A673 (cell line): ENCODE measurements at regions not wholly inside any gene's neighbourhood (a gene's known extent, or its start where the extent isn't known, plus 50 kb on each side); places are given as distances from the start of the nearest gene placed in this dataset.

ENCODE experiments used
- BruUV-seq: library from RNA; stranded (reverse); fragments of 400-500 nt; replicated peaks from 2 replicates; lab custom pipeline; 2021; lab: Mats Ljungman, UMichigan
- CTCF ChIA-PET: fragments of 300-600 bp; sonication (Branson Sonifier 250); formaldehyde crosslinking; loops from one replicate; lab custom pipeline; 2022; ENCODE audit warnings: antibody characterized with exemption; lab: Charles Lee
- POLR2A ChIA-PET: fragments of 300-600 bp; sonication (Branson Sonifier 250); formaldehyde crosslinking; loops from one replicate; lab custom pipeline; 2022; ENCODE audit warnings: antibody characterized with exemption; ENCODE audit not compliant: low non-redundant PET; lab: Charles Lee
- DNase-seq: peaks from one replicate; pipeline ENCODE4 v3.0.0-alpha.2; 2015; ENCODE audit warnings: low spot score
- H3K27ac ChIP-seq: fragments of 200-600 bp; sonication (generic); 2 replicates; pipeline ENCODE4 v1.5.1; 2016; ENCODE audit warnings: mixed run types, low read depth, mild to moderate bottlenecking, mixed read lengths, antibody characterized with exemption, low read length; ENCODE audit not compliant: poor library complexity, severe bottlenecking
- H3K27me3 ChIP-seq: fragments of 200-600 bp; sonication (generic); replicated peaks from 2 replicates; pipeline ENCODE4 v1.6.1; 2017; ENCODE audit warnings: mixed run types, low read depth, mild to moderate bottlenecking, mixed read lengths, antibody characterized with exemption, low read length; ENCODE audit not compliant: insufficient read depth, poor library complexity
- H3K36me3 ChIP-seq: fragments of 200-600 bp; sonication (generic); 2 replicates; pipeline ENCODE4 v1.6.1; 2016; ENCODE audit warnings: mixed run types, mild to moderate bottlenecking, mixed read lengths, antibody characterized with exemption, low read length; ENCODE audit not compliant: insufficient read depth, poor library complexity, severe bottlenecking
- H3K4me1 ChIP-seq: fragments of 200-600 bp; sonication (generic); 2 replicates; pipeline ENCODE4 v1.6.1; 2017; ENCODE audit warnings: mixed run types, mild to moderate bottlenecking, mixed read lengths, antibody characterized with exemption, low read length; ENCODE audit not compliant: insufficient read depth, poor library complexity, severe bottlenecking
- H3K4me3 ChIP-seq: fragments of 200-600 bp; sonication (generic); 2 replicates; pipeline ENCODE4 v1.5.1; 2016; ENCODE audit warnings: low read depth, mixed run types, mild to moderate bottlenecking, mixed read lengths, low read length; ENCODE audit not compliant: poor library complexity, severe bottlenecking
- H3K9me3 ChIP-seq: fragments of 200-600 bp; sonication (generic); 2 replicates; pipeline ENCODE4 v1.6.1; 2016; ENCODE audit warnings: mixed run types, low read depth, mild to moderate bottlenecking, mixed read lengths, antibody characterized with exemption, low read length; ENCODE audit not compliant: poor library complexity, severe bottlenecking
- EZH2 ChIP-seq: fragments of 200-600 bp; sonication (generic); IDR thresholded peaks from 2 replicates; pipeline ENCODE4 v1.6.1; 2017; ENCODE audit warnings: borderline replicate concordance, low read depth, mild to moderate bottlenecking, mixed read lengths, antibody characterized with exemption, low read length; ENCODE audit not compliant: poor library complexity, severe bottlenecking
- intact Hi-C: fragments of 100-400 bp; cut with micrococcal nuclease; formaldehyde crosslinking; loops from one replicate; pipeline ENCODE4 v1.10.0; 2022; ENCODE audit not compliant: unreplicated experiment
- TF ChIP-seq, protein P1 (sequence below): fragments of 300-800, 200-600 bp; sonication (generic); conservative IDR thresholded peaks from 2 replicates; pipeline ENCODE4 v1.5.1; 2017; ENCODE audit warnings: low read depth, mild to moderate bottlenecking, antibody characterized with exemption, low read length, moderate library complexity, mixed read lengths

DNA sequence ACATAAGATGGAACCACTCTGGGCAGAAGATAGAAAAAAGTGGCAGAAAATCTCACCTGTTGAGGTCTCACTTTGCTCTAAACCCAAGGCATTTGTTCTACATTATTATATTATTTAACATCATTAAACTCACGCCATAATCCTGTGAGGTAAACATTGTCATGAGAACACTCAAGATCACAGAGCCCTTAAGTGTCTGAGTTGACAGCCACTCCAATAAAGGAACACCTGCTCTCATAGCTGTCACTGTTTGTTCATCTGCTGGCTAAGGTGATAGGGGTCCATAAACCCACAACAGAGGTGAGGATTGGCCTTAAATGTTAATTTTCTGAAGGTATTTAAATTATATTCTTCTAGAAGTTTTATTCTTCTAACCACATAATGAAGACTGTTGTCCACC lies 439.7 kb downstream of the RIT2 start:
- CTCF ChIA-PET, result no interaction called here
- no peak overlapping the region for H3K27ac ChIP-seq
- intact Hi-C loops, result no loop called here
- H3K36me3 ChIP-seq, result no peaks in the 10 kb centered on the region
- H3K9me3 ChIP-seq, result no peaks in the 10 kb centered on the region
- no peak for DNase-seq
- POLR2A ChIA-PET, result no interaction called here
- no peaks in the 10 kb centered on the region for H3K27me3 ChIP-seq
- BruUV-seq, result no TSS peak
- TF ChIP-seq, protein P1, sequence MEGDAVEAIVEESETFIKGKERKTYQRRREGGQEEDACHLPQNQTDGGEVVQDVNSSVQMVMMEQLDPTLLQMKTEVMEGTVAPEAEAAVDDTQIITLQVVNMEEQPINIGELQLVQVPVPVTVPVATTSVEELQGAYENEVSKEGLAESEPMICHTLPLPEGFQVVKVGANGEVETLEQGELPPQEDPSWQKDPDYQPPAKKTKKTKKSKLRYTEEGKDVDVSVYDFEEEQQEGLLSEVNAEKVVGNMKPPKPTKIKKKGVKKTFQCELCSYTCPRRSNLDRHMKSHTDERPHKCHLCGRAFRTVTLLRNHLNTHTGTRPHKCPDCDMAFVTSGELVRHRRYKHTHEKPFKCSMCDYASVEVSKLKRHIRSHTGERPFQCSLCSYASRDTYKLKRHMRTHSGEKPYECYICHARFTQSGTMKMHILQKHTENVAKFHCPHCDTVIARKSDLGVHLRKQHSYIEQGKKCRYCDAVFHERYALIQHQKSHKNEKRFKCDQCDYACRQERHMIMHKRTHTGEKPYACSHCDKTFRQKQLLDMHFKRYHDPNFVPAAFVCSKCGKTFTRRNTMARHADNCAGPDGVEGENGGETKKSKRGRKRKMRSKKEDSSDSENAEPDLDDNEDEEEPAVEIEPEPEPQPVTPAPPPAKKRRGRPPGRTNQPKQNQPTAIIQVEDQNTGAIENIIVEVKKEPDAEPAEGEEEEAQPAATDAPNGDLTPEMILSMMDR, result no peak
- no peak overlapping the region for H3K4me3 ChIP-seq
- H3K4me1 ChIP-seq, result no peaks in the 10 kb centered on the region

DNA sequence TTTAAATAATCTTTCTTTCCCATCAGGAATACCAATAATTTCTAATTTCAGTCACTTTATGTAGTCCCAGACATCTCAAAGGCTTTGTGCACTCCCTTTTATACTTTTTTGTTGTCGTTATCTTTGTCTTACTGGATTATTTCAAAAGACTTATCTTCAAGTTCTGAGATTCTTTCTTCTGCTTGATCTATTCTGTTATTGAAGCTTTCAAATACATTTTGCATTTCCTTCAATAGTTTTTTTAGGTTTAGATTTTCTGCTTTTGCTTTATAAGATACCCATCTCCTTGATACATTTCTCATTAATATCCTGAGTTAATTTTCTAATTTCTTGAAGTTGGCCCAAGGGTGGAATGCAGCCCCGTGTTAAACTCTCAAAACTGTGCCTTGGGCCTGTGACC lies 432.4 kb downstream of the RIT2 start:
- TF ChIP-seq, protein P1, result no peak
- no peak for TF ChIP-seq EZH2
- Histone ChIP-seq H3K4me1 (no peaks in the 10 kb centered on the region), H3K36me3 (no peaks in the 10 kb centered on the region), H3K4me3 (no peak overlapping the region), H3K27me3 (no peaks in the 10 kb centered on the region), H3K27ac (no peak overlapping the region), H3K9me3 (no peaks in the 10 kb centered on the region)
- DNase-seq, result no peak
- intact Hi-C loops, result no loop called here
- ChIA-PET CTCF (no interaction called here), POLR2A (no interaction called here)
- BruUV-seq, result no TSS peak

DNA sequence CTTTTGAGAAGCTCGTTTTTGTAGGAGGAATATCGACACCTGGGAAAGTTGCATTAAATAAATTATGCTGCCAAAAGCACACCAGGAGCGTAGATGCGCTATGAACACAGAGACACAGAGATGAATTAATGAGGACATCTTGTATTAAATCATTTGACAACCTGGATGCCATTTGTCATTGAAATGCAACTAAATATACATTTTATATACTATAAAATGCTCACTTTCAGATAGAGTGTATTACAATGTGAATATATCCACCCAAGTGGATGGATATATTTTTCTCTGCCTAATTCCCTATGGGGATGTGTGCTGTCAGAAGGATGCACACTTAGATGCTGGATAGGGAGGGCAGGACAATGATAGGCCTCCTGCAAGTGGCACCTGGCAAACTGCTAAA lies 426.2 kb downstream of the RIT2 start:
- POLR2A ChIA-PET, result no interaction called here
- intact Hi-C loops, result no loop called here
- no peak overlapping the region for H3K27ac ChIP-seq

More for the DNA sequence above, 426.2 kb downstream of the RIT2 start:
- no peaks in the 10 kb centered on the region for H3K4me1 ChIP-seq
- no peak for TF ChIP-seq EZH2
- TF ChIP-seq, protein P1, result no peak
- H3K27me3 ChIP-seq, result no peaks in the 10 kb centered on the region
- no TSS peak for BruUV-seq
- DNase-seq, result no peak
- CTCF ChIA-PET, result no interaction called here
- no peak overlapping the region for H3K4me3 ChIP-seq
- no peaks in the 10 kb centered on the region for H3K36me3 ChIP-seq
- no peaks in the 10 kb centered on the region for H3K9me3 ChIP-seq
